ENCODE measurements at regions not wholly inside any gene's neighbourhood (a gene's known extent, or its start where the extent isn't known, plus 50 kb on each side); places are given as distances from the start of the nearest gene placed in this dataset.

GRCh38 chr1:239677362-239677761 is 291.0 kb downstream of the CHRM3 start:
- TF ChIP-seq CTCF (IDR thresholded peaks at IDR 0.05; ENCODE audit: poor library complexity) (no peak), EZH2phosphoT487 (IDR thresholded peaks at IDR 0.05; ENCODE audit: low read depth, severe bottlenecking, unreplicated experiment) (no peak)

Data from hepatocyte (in vitro differentiated cells).